ENCODE measurements at regions not wholly inside any gene's neighbourhood (a gene's known extent, or its start where the extent isn't known, plus 50 kb on each side); places are given as distances from the start of the nearest gene placed in this dataset.

GRCh38 chr6:160851031-160851430 is 140.5 kb upstream of the MAP3K4 start (continued):
- no peak for TF ChIP-seq PBX3 (IDR thresholded peaks at IDR 0.05)
- TF ChIP-seq RCOR1 (IDR thresholded peaks at IDR 0.05; ENCODE audit: low read length) = no peak
- no peak for TF ChIP-seq EZH2phosphoT487 (IDR thresholded peaks at IDR 0.05; ENCODE audit: borderline replicate concordance, low read depth)
- no peak for TF ChIP-seq GATA2 (CRISPR knock-in tag; IDR thresholded peaks at IDR 0.05)
- no peak for TF ChIP-seq NRF1 (IDR thresholded peaks at IDR 0.05; ENCODE audit: low read depth, low read length)
- no peak for TF ChIP-seq MEF2A (IDR thresholded peaks at IDR 0.05; ENCODE audit: borderline replicate concordance, low read depth)
- TF ChIP-seq USF1 (IDR thresholded peaks at IDR 0.05; ENCODE audit: borderline replicate concordance, low read depth) = no peak
- TF ChIP-seq ELF1 (IDR thresholded peaks at IDR 0.05) = no peak
- no peak for TF ChIP-seq GABPA (IDR thresholded peaks at IDR 0.05; ENCODE audit: low read depth)

GRCh38 chr6:160853946-160854345 is 137.6 kb upstream of the MAP3K4 start:
- no peak for TF ChIP-seq TAF1 (IDR thresholded peaks at IDR 0.05; ENCODE audit: borderline replicate concordance, low read depth, low read length)
- TF ChIP-seq MXI1 (IDR thresholded peaks at IDR 0.05; ENCODE audit: low read depth, low read length) = no peak
- TF ChIP-seq FOXM1 (IDR thresholded peaks at IDR 0.05; ENCODE audit: low read depth) = no peak
- TF ChIP-seq GABPA (IDR thresholded peaks at IDR 0.05; ENCODE audit: low read depth) = no peak
- TF ChIP-seq, protein P1, sequence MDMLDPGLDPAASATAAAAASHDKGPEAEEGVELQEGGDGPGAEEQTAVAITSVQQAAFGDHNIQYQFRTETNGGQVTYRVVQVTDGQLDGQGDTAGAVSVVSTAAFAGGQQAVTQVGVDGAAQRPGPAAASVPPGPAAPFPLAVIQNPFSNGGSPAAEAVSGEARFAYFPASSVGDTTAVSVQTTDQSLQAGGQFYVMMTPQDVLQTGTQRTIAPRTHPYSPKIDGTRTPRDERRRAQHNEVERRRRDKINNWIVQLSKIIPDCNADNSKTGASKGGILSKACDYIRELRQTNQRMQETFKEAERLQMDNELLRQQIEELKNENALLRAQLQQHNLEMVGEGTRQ (IDR thresholded peaks at IDR 0.05; ENCODE audit: borderline replicate concordance, low read depth, low read length) = no peak
- TF ChIP-seq, protein P2, sequence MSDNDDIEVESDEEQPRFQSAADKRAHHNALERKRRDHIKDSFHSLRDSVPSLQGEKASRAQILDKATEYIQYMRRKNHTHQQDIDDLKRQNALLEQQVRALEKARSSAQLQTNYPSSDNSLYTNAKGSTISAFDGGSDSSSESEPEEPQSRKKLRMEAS (IDR thresholded peaks at IDR 0.05; ENCODE audit: low read depth) = no peak
- TF ChIP-seq RXRA (IDR thresholded peaks at IDR 0.05; ENCODE audit: borderline replicate concordance, low read depth) = no peak
- no peak for TF ChIP-seq EP300 (IDR thresholded peaks at IDR 0.05; ENCODE audit: borderline replicate concordance in 1 of 2, low read depth in 1 of 2, low read length in 1 of 2)
- no peak for TF ChIP-seq GATA2 (CRISPR knock-in tag; IDR thresholded peaks at IDR 0.05)
- no peak for TF ChIP-seq CHD2 (IDR thresholded peaks at IDR 0.05; ENCODE audit: low read length, partially characterized antibody)
- no peak for TF ChIP-seq EZH2phosphoT487 (IDR thresholded peaks at IDR 0.05; ENCODE audit: borderline replicate concordance, low read depth)
- TF ChIP-seq SMC3 (IDR thresholded peaks at IDR 0.05; ENCODE audit: low read depth, low read length) = no peak
- no peak for TF ChIP-seq FOXJ3 (CRISPR knock-in tag; IDR thresholded peaks at IDR 0.05)
- no peak for TF ChIP-seq IRF3 (IDR thresholded peaks at IDR 0.05; ENCODE audit: low read depth, low read length)
- no peak for TF ChIP-seq JUND (IDR thresholded peaks at IDR 0.05)
- TF ChIP-seq FOSL2 (IDR thresholded peaks at IDR 0.05; ENCODE audit: borderline replicate concordance, low read depth) = no peak
- TF ChIP-seq, protein P3, sequence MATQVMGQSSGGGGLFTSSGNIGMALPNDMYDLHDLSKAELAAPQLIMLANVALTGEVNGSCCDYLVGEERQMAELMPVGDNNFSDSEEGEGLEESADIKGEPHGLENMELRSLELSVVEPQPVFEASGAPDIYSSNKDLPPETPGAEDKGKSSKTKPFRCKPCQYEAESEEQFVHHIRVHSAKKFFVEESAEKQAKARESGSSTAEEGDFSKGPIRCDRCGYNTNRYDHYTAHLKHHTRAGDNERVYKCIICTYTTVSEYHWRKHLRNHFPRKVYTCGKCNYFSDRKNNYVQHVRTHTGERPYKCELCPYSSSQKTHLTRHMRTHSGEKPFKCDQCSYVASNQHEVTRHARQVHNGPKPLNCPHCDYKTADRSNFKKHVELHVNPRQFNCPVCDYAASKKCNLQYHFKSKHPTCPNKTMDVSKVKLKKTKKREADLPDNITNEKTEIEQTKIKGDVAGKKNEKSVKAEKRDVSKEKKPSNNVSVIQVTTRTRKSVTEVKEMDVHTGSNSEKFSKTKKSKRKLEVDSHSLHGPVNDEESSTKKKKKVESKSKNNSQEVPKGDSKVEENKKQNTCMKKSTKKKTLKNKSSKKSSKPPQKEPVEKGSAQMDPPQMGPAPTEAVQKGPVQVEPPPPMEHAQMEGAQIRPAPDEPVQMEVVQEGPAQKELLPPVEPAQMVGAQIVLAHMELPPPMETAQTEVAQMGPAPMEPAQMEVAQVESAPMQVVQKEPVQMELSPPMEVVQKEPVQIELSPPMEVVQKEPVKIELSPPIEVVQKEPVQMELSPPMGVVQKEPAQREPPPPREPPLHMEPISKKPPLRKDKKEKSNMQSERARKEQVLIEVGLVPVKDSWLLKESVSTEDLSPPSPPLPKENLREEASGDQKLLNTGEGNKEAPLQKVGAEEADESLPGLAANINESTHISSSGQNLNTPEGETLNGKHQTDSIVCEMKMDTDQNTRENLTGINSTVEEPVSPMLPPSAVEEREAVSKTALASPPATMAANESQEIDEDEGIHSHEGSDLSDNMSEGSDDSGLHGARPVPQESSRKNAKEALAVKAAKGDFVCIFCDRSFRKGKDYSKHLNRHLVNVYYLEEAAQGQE (IDR thresholded peaks at IDR 0.05; ENCODE audit: low read depth, low read length) = no peak
- no peaks in the 10 kb centered on the region for H3K9me3 ChIP-seq
- WGBS (ENCODE audit: low lambda C conversion rate) = 4% methylated on average over 7 of the region's 7 CpGs
- H3F3A ChIP-seq (replicated peaks; ENCODE audit: insufficient read depth) = no peaks in the 10 kb centered on the region
- H3K4me1 ChIP-seq (ENCODE audit: control insufficient read depth in 1 of 2, insufficient read depth in 2 of 2, low read depth in 1 of 2, low read length in 1 of 2) = no peaks in the 10 kb centered on the region
- peak overlapping the region; percentile 62 for H2AFZ ChIP-seq (ENCODE audit: low read depth)
- peak overlapping the region; percentile 62 for H3K4me2 ChIP-seq
- ChIA-PET POLR2A (no interaction called here), CTCF (no interaction called here)
- no peaks in the 10 kb centered on the region for H3K9me2 ChIP-seq
- H3K27me3 ChIP-seq (ENCODE audit: insufficient read depth) = peaks cover 17% of the 10 kb centered on the region; the same call in 1 of the 2 replicates
- no peak overlapping the region for H3K9ac ChIP-seq
- no peaks in the 10 kb centered on the region for H4K20me1 ChIP-seq (ENCODE audit: insufficient read depth)
- no peak overlapping the region for H3K27ac ChIP-seq (ENCODE audit: low read depth in 2 of 2, low read length in 1 of 2)
- DNase-seq = no peak
- no peaks in the 10 kb centered on the region for H3K36me3 ChIP-seq (replicated peaks in 1 of 2; ENCODE audit: control insufficient read depth in 1 of 2, insufficient read depth in 2 of 2, low read length in 1 of 2)
- no peaks in the 10 kb centered on the region for H3K79me2 ChIP-seq (ENCODE audit: insufficient read depth)
- H3K4me3 ChIP-seq (ENCODE audit: low read depth in 2 of 2, low read length in 1 of 2) = peak overlapping the region; percentile 20 to 46; a peak in 3 of 4 replicates
